GM19043 (cell line): ENCODE measurements at regions not wholly inside any gene's neighbourhood (a gene's known extent, or its start where the extent isn't known, plus 50 kb on each side); places are given as distances from the start of the nearest gene placed in this dataset.

ENCODE experiments used
- ATAC-seq: cut with Tn5 transposase; IDR thresholded peaks from one replicate; pipeline ENCODE4 v1.9.1; 2021; ENCODE audit warnings: low read depth; ENCODE audit not compliant: unreplicated experiment

- ATAC-seq = no peak
These were observed 634.4 kb upstream of the WWC1 start for GRCh38 chr5:167657016-167657415.

- no peak for ATAC-seq
These were observed 632.6 kb upstream of the WWC1 start for GRCh38 chr5:167658889-167659288.

GRCh38 chr5:167661605-167662004, 629.8 kb upstream of the WWC1 start:
- ATAC-seq = no peak

- no peak for ATAC-seq
These were observed 627.1 kb upstream of the WWC1 start for GRCh38 chr5:167664222-167664804.

- ATAC-seq = no peak
These were observed 625.5 kb upstream of the WWC1 start for GRCh38 chr5:167665841-167666375.

GRCh38 chr5:167671176-167671575, 620.3 kb upstream of the WWC1 start:
- ATAC-seq = no peak

- no peak for ATAC-seq
These were observed 617.5 kb upstream of the WWC1 start for GRCh38 chr5:167673942-167674341.

GRCh38 chr5:167678481-167678880, 613.0 kb upstream of the WWC1 start:
- ATAC-seq = no peak

GRCh38 chr5:167684251-167684650, 607.2 kb upstream of the WWC1 start:
- ATAC-seq = no peak

GRCh38 chr5:167688341-167689130, 602.9 kb upstream of the WWC1 start:
- ATAC-seq = no peak

GRCh38 chr5:167694325-167695147, 596.9 kb upstream of the WWC1 start:
- no peak for ATAC-seq

- no peak for ATAC-seq
These were observed 594.7 kb upstream of the WWC1 start for GRCh38 chr5:167696558-167697314.

- no peak for ATAC-seq
These were observed 592.0 kb upstream of the WWC1 start for GRCh38 chr5:167699432-167699831.

- ATAC-seq = no peak
These were observed 590.4 kb upstream of the WWC1 start for GRCh38 chr5:167701051-167701450.

- no peak for ATAC-seq
These were observed 589.4 kb upstream of the WWC1 start for GRCh38 chr5:167702014-167702413.

- ATAC-seq = no peak
These were observed 583.0 kb upstream of the WWC1 start for GRCh38 chr5:167708449-167708848.

GRCh38 chr5:167709625-167710024, 581.8 kb upstream of the WWC1 start:
- no peak for ATAC-seq

GRCh38 chr5:167710444-167711073, 580.9 kb upstream of the WWC1 start:
- no peak for ATAC-seq

GRCh38 chr5:167712986-167713585, 578.4 kb upstream of the WWC1 start:
- ATAC-seq = no peak

- ATAC-seq = no peak
These were observed 577.5 kb upstream of the WWC1 start for GRCh38 chr5:167713896-167714295.
